GM23248 (cell line): ENCODE measurements at regions not wholly inside any gene's neighbourhood (a gene's known extent, or its start where the extent isn't known, plus 50 kb on each side); places are given as distances from the start of the nearest gene placed in this dataset.

Source experiments
- DNase-seq: peaks from one replicate; pipeline ENCODE4 v3.0.0-alpha.2; 2015
- H2AFZ ChIP-seq: fragments of 200-600 bp; sonication (generic); 2 replicates; pipeline ENCODE4 v1.6.1; 2016; ENCODE audit warnings: antibody characterized with exemption
- H3F3A ChIP-seq: fragments of 200-600 bp; sonication (generic); 2 replicates; pipeline ENCODE4 v1.6.1; 2016; ENCODE audit warnings: mild to moderate bottlenecking, antibody characterized with exemption, mixed run types; ENCODE audit not compliant: insufficient read depth
- H3K27ac ChIP-seq: fragments of 200-600 bp; sonication (generic); 2 replicates; pipeline ENCODE4 v1.5.1; 2016; ENCODE audit warnings: mild to moderate bottlenecking
- H3K27me3 ChIP-seq: fragments of 200-600 bp; sonication (generic); replicated peaks from 2 replicates; pipeline ENCODE4 v1.6.1; 2016; ENCODE audit warnings: mild to moderate bottlenecking; ENCODE audit not compliant: insufficient read depth
- H3K36me3 ChIP-seq: fragments of 200-600 bp; sonication (generic); 2 replicates; pipeline ENCODE4 v1.6.1; 2016; ENCODE audit warnings: low read depth, mild to moderate bottlenecking
- H3K4me1 ChIP-seq: fragments of 200-600 bp; sonication (generic); 2 replicates; pipeline ENCODE4 v1.6.1; 2016; ENCODE audit warnings: mild to moderate bottlenecking; ENCODE audit not compliant: insufficient read depth
- H3K4me2 ChIP-seq: fragments of 200-600 bp; sonication (generic); one replicate; pipeline ENCODE4 v1.6.1; 2016; ENCODE audit warnings: mild to moderate bottlenecking; ENCODE audit not compliant: unreplicated experiment
- H3K4me3 ChIP-seq: fragments of 200-600 bp; sonication (generic); 2 replicates; pipeline ENCODE4 v1.5.1; 2016; ENCODE audit warnings: mild to moderate bottlenecking
- H3K79me2 ChIP-seq: fragments of 200-600 bp; sonication (generic); 2 replicates; pipeline ENCODE4 v1.6.1; 2016; ENCODE audit warnings: mild to moderate bottlenecking; ENCODE audit not compliant: insufficient read depth
- H3K9ac ChIP-seq: fragments of 200-600 bp; sonication (generic); 2 replicates; pipeline ENCODE4 v1.6.1; 2016; ENCODE audit warnings: mild to moderate bottlenecking
- H3K9me2 ChIP-seq: fragments of 200-600 bp; sonication (generic); 2 replicates; pipeline ENCODE4 v1.6.1; 2016; ENCODE audit warnings: mixed run types, mild to moderate bottlenecking, moderate library complexity; ENCODE audit not compliant: insufficient read depth
- H3K9me3 ChIP-seq: fragments of 200-600 bp; sonication (generic); one replicate; pipeline ENCODE4 v1.6.1; 2017; ENCODE audit warnings: low read depth
- H4K20me1 ChIP-seq: fragments of 200-600 bp; sonication (generic); 2 replicates; pipeline ENCODE4 v1.6.0; 2016; ENCODE audit not compliant: insufficient read depth
- EZH2 ChIP-seq: fragments of 200-600 bp; sonication (generic); IDR thresholded peaks from 2 replicates; pipeline ENCODE4 v1.6.1; 2018; ENCODE audit warnings: antibody characterized with exemption, mild to moderate bottlenecking; ENCODE audit not compliant: insufficient read depth, poor library complexity, severe bottlenecking
- EZH2phosphoT487 ChIP-seq: fragments of 200-600 bp; sonication (generic); IDR thresholded peaks from 2 replicates; pipeline ENCODE4 v1.6.1; 2018; ENCODE audit warnings: antibody characterized with exemption, moderate library complexity, mild to moderate bottlenecking, low read depth; ENCODE audit not compliant: insufficient read depth
- WGBS, 2 experiments: methylation state at CpG; one replicate each; pipeline ENCODE4 v1.1.6; 2015 to 2017; ENCODE audit warnings: low lambda C conversion rate in 2 of 2, low coverage in 1 of 2; ENCODE audit errors: missing lambda C conversion rate in 2 of 2; 5-methylcytosine and 5-hydroxymethylcytosine counted together
- in situ Hi-C: fragments of 300-500 bp; cut with MboI; formaldehyde crosslinking; loops from 2 replicates; pipeline ENCODE4 v1.15.0; 2020

GRCh38 chr1:87840767-87841166, 512.1 kb downstream of the LMO4 start:
- Histone ChIP-seq H3K36me3 (no peaks in the 10 kb centered on the region), H3K4me1 (no peaks in the 10 kb centered on the region), H3K4me3 (no peak overlapping the region), H3K9me2 (no peaks in the 10 kb centered on the region), H2AFZ (no peak overlapping the region), H3K4me2 (no peak overlapping the region), H3K9ac (no peak overlapping the region), H3F3A (no peaks in the 10 kb centered on the region), H3K27ac (no peak overlapping the region), H3K9me3 (no peaks in the 10 kb centered on the region), H3K79me2 (no peaks in the 10 kb centered on the region), H4K20me1 (no peaks in the 10 kb centered on the region; the same call in 1 of the 2 replicates), H3K27me3 (no peaks in the 10 kb centered on the region)
- TF ChIP-seq EZH2phosphoT487 (no peak), EZH2 (no peak)
- DNase-seq, result no peak
- WGBS, 2 experiments, result 90 to 94% methylated on average over 3 of the region's 3 CpGs
- in situ Hi-C loops, result no loop called here

DNA sequence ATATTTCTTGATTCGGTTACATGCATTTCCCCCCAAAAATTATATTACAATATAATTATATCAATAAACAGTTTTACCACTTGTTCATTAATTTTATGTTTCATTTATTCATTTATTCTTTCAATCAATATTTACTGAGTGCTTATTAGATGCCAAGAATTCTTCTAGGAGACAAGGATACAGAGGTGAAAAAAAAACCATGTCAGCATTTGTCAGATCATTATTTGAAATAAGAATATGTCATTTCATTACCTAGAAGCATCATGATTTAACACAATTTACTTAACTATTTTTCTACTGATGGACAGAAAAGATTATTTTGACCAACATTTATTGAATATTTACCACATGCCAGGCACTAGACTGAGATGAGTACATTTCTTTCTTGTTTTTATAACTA, 512.7 kb downstream of the LMO4 start:
- Histone ChIP-seq H3K79me2 (no peaks in the 10 kb centered on the region), H3K4me1 (no peaks in the 10 kb centered on the region), H2AFZ (no peak overlapping the region), H3K27me3 (no peaks in the 10 kb centered on the region), H3K36me3 (no peaks in the 10 kb centered on the region), H3K9ac (no peak overlapping the region), H4K20me1 (no peaks in the 10 kb centered on the region; the same call in 1 of the 2 replicates), H3K27ac (no peak overlapping the region), H3K4me3 (no peak overlapping the region), H3F3A (no peaks in the 10 kb centered on the region), H3K9me2 (no peaks in the 10 kb centered on the region), H3K4me2 (no peak overlapping the region), H3K9me3 (no peaks in the 10 kb centered on the region)
- in situ Hi-C loops, result no loop called here
- 80 to 84% methylated on average over 1 of the region's 1 CpG for WGBS, 2 experiments
- TF ChIP-seq EZH2phosphoT487 (no peak), EZH2 (no peak)
- no peak for DNase-seq

DNA sequence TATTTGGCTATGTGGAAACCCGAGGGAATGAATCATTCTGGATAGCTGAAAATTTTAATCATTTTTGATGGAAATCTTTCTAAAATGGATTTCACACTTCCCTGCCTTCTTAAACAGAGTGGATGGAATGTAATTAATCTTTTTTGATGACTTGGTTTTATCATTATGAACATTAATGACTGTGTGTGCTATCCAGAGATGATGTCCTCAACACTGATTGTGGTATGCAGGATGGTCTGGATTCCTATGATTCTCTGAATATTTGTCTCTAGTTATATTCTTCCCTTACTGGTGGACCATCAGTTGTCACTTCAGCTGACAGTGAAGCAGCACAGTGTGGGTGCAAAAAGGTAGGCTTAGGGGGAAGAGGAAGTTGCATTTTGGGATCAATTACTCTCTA, 513.5 kb downstream of the LMO4 start:
- no peak overlapping the region for H2AFZ ChIP-seq
- H4K20me1 ChIP-seq, result no peaks in the 10 kb centered on the region; the same call in 1 of the 2 replicates
- H3F3A ChIP-seq, result no peaks in the 10 kb centered on the region
- H3K9ac ChIP-seq, result no peak overlapping the region
- H3K36me3 ChIP-seq, result no peaks in the 10 kb centered on the region
- 53% methylated on average over 1 of the region's 1 CpG for WGBS, 2 experiments
- in situ Hi-C loops, result no loop called here
- H3K9me2 ChIP-seq, result no peaks in the 10 kb centered on the region
- no peak for DNase-seq
- no peak overlapping the region for H3K4me3 ChIP-seq
- no peak overlapping the region for H3K27ac ChIP-seq
- no peaks in the 10 kb centered on the region for H3K4me1 ChIP-seq
- H3K9me3 ChIP-seq, result no peaks in the 10 kb centered on the region
- TF ChIP-seq EZH2phosphoT487 (no peak), EZH2 (no peak)
- H3K4me2 ChIP-seq, result no peak overlapping the region
- no peaks in the 10 kb centered on the region for H3K79me2 ChIP-seq
- no peaks in the 10 kb centered on the region for H3K27me3 ChIP-seq

DNA sequence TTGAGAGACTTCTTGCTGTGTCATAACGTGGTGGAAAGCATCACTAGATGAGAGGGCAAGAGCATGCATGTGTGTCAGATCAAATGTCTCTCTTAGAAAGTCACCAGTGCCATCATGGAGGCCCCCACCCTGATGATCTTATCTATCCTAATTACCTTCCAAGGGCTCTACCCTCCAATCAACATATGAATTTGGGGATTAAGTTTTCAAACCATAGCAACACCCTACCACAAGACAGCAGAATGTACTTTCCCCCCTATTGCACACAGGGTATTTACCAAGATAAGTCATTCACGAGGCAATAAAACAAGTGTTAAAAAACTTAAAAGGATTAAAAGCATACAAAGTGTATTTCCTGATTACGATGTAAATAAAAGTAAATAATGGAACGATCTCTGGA, 515.6 kb downstream of the LMO4 start:
- in situ Hi-C loops, result no loop called here
- no peak overlapping the region for H3K9ac ChIP-seq
- WGBS, 2 experiments, result 80 to 81% methylated on average over 4 of the region's 4 CpGs

GRCh38 chr1:87851490-87851889, 522.8 kb downstream of the LMO4 start:
- Histone ChIP-seq H3K4me3 (no peak overlapping the region), H3K9me3 (no peaks in the 10 kb centered on the region), H3K79me2 (no peaks in the 10 kb centered on the region), H3K4me1 (peaks cover 19% of the 10 kb centered on the region), H4K20me1 (no peaks in the 10 kb centered on the region), H3K9ac (no peak overlapping the region), H3K27me3 (no peaks in the 10 kb centered on the region), H3K36me3 (no peaks in the 10 kb centered on the region), H3K27ac (no peak overlapping the region), H3F3A (peaks cover 16% of the 10 kb centered on the region), H3K9me2 (no peaks in the 10 kb centered on the region), H2AFZ (no peak overlapping the region), H3K4me2 (no peak overlapping the region)
- in situ Hi-C loops, result no loop called here
- DNase-seq, result no peak
- TF ChIP-seq EZH2 (no peak), EZH2phosphoT487 (no peak)
- WGBS, 2 experiments, result 91 to 93% methylated on average over 5 of the region's 5 CpGs

More for the DNA sequence above, 515.6 kb downstream of the LMO4 start:
- H3K9me3 ChIP-seq, result no peaks in the 10 kb centered on the region
- H3K4me3 ChIP-seq, result no peak overlapping the region
- DNase-seq, result no peak
- no peaks in the 10 kb centered on the region for H3K36me3 ChIP-seq
- H3K4me2 ChIP-seq, result no peak overlapping the region
- TF ChIP-seq EZH2, result no peak
- TF ChIP-seq EZH2phosphoT487, result no peak
- H3K4me1 ChIP-seq, result no peaks in the 10 kb centered on the region
- no peaks in the 10 kb centered on the region for H3K9me2 ChIP-seq
- no peaks in the 10 kb centered on the region; the same call in 1 of the 2 replicates for H4K20me1 ChIP-seq
- H3K27me3 ChIP-seq, result no peaks in the 10 kb centered on the region
- H2AFZ ChIP-seq, result no peak overlapping the region
- H3K27ac ChIP-seq, result no peak overlapping the region
- H3K79me2 ChIP-seq, result no peaks in the 10 kb centered on the region
- no peaks in the 10 kb centered on the region for H3F3A ChIP-seq
